ENCODE measurements at regions not wholly inside any gene's neighbourhood (a gene's known extent, or its start where the extent isn't known, plus 50 kb on each side); places are given as distances from the start of the nearest gene placed in this dataset.
A peak's percentile ranks its signal among the peaks of the same experiment; 100 is the strongest.

- no peak overlapping the region for H3K4me3 ChIP-seq (ENCODE audit: low read length)
- no peaks in the 10 kb centered on the region for H3F3A ChIP-seq (ENCODE audit: insufficient read depth, low read length, poor library complexity, severe bottlenecking)
- H3K36me3 ChIP-seq (ENCODE audit: insufficient read depth, low read length) = no peaks in the 10 kb centered on the region
- H3K27ac ChIP-seq (ENCODE audit: low read length) = no peak overlapping the region
- H3K9me2 ChIP-seq (ENCODE audit: insufficient read depth, low read length) = no peaks in the 10 kb centered on the region
- H4K20me1 ChIP-seq (ENCODE audit: insufficient read depth) = no peaks in the 10 kb centered on the region
- no peak overlapping the region for H2AFZ ChIP-seq (ENCODE audit: low read depth, low read length)
- no peaks in the 10 kb centered on the region for H3K27me3 ChIP-seq (ENCODE audit: insufficient read depth, low read depth, low read length)
- no peak for TF ChIP-seq SMC3 (conservative IDR thresholded peaks at IDR 0.05; ENCODE audit: poor library complexity)
- no peak for TF ChIP-seq EP300 (conservative IDR thresholded peaks at IDR 0.05; ENCODE audit: poor library complexity, severe bottlenecking)
- no peak for TF ChIP-seq POLR2AphosphoS5 (IDR thresholded peaks at IDR 0.05)
- no peak for TF ChIP-seq RAD21 (conservative IDR thresholded peaks at IDR 0.05)
- TF ChIP-seq MXI1 (conservative IDR thresholded peaks at IDR 0.05; ENCODE audit: poor library complexity, severe bottlenecking) = no peak
- no peak for TF ChIP-seq EZH2 (IDR thresholded peaks at IDR 0.05; ENCODE audit: borderline replicate concordance, insufficient read depth, low read length, poor library complexity, severe bottlenecking)
- no peak for TF ChIP-seq TAF1 (IDR thresholded peaks at IDR 0.05; ENCODE audit: low read depth)
- H3K9me3 ChIP-seq (ENCODE audit: low read length) = no peaks in the 10 kb centered on the region
- no peak overlapping the region for H3K4me2 ChIP-seq (ENCODE audit: low read length)
- no peaks in the 10 kb centered on the region for H3K79me2 ChIP-seq (replicated peaks; ENCODE audit: insufficient read depth, low read length)
- H3K9ac ChIP-seq (ENCODE audit: low read length) = no peak overlapping the region
Measured at GRCh38 chr3:180176059-180176458, 139.3 kb upstream of the PEX5L start.

DNA sequence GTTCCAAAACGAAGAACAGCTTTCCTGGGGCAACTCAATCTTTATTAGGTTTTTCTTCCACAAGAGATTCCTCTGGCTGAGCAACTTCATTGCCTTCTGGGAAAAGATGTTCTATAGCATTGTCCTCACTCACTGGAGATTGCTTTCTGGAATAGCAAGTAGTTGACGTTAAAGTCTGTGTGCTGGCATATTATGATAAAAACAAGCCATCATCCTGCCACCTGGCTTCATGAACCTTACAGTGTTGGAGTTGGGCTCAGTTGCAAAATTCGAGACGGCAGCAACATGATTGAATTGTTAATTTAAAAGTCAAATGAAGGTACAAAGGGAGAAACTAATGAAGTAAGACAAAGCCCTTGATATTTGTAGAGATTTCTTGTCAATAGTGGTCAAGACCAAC lies 140.5 kb upstream of the PEX5L start:
- no peaks in the 10 kb centered on the region for H3K36me3 ChIP-seq (ENCODE audit: insufficient read depth, low read length)
- H3K4me3 ChIP-seq (ENCODE audit: low read length) = no peak overlapping the region
- no peak overlapping the region for H3K27ac ChIP-seq (ENCODE audit: low read length)
- H3K9me3 ChIP-seq (ENCODE audit: low read length) = no peaks in the 10 kb centered on the region
- no peaks in the 10 kb centered on the region for H4K20me1 ChIP-seq (ENCODE audit: insufficient read depth)
- no peaks in the 10 kb centered on the region for H3F3A ChIP-seq (ENCODE audit: insufficient read depth, low read length, poor library complexity, severe bottlenecking)
- no peak overlapping the region for H3K9ac ChIP-seq (ENCODE audit: low read length)
- H3K9me2 ChIP-seq (ENCODE audit: insufficient read depth, low read length) = no peaks in the 10 kb centered on the region
- H3K27me3 ChIP-seq (ENCODE audit: insufficient read depth, low read depth, low read length) = no peaks in the 10 kb centered on the region
- H3K79me2 ChIP-seq (replicated peaks; ENCODE audit: insufficient read depth, low read length) = no peaks in the 10 kb centered on the region
- H3K4me2 ChIP-seq (ENCODE audit: low read length) = no peak overlapping the region
- no peak overlapping the region for H2AFZ ChIP-seq (ENCODE audit: low read depth, low read length)
- TF ChIP-seq EP300 (conservative IDR thresholded peaks at IDR 0.05; ENCODE audit: poor library complexity, severe bottlenecking) = peak; percentile 75
- peak; percentile 92 for TF ChIP-seq POLR2AphosphoS5 (IDR thresholded peaks at IDR 0.05)
- TF ChIP-seq EZH2 (IDR thresholded peaks at IDR 0.05; ENCODE audit: borderline replicate concordance, insufficient read depth, low read length, poor library complexity, severe bottlenecking) = no peak
- TF ChIP-seq MXI1 (conservative IDR thresholded peaks at IDR 0.05; ENCODE audit: poor library complexity, severe bottlenecking) = no peak

- Histone ChIP-seq H3K27me3 (ENCODE audit: insufficient read depth, low read depth, low read length) (no peaks in the 10 kb centered on the region), H3K36me3 (ENCODE audit: insufficient read depth, low read length) (no peaks in the 10 kb centered on the region), H2AFZ (ENCODE audit: low read depth, low read length) (no peak overlapping the region), H3K79me2 (replicated peaks; ENCODE audit: insufficient read depth, low read length) (no peaks in the 10 kb centered on the region), H4K20me1 (ENCODE audit: insufficient read depth) (no peaks in the 10 kb centered on the region), H3K9me3 (ENCODE audit: low read length) (no peaks in the 10 kb centered on the region), H3K9me2 (ENCODE audit: insufficient read depth, low read length) (no peaks in the 10 kb centered on the region), H3K27ac (ENCODE audit: low read length) (no peak overlapping the region), H3F3A (ENCODE audit: insufficient read depth, low read length, poor library complexity, severe bottlenecking) (no peaks in the 10 kb centered on the region), H3K9ac (ENCODE audit: low read length) (no peak overlapping the region), H3K4me2 (ENCODE audit: low read length) (no peak overlapping the region), H3K4me3 (ENCODE audit: low read length) (no peak overlapping the region)
- no peak for TF ChIP-seq MXI1 (conservative IDR thresholded peaks at IDR 0.05; ENCODE audit: poor library complexity, severe bottlenecking)
- no peak for TF ChIP-seq REST (IDR thresholded peaks at IDR 0.05; ENCODE audit: borderline replicate concordance)
- no peak for TF ChIP-seq RAD21 (conservative IDR thresholded peaks at IDR 0.05)
- TF ChIP-seq EZH2 (IDR thresholded peaks at IDR 0.05; ENCODE audit: borderline replicate concordance, insufficient read depth, low read length, poor library complexity, severe bottlenecking) = no peak
Measured at GRCh38 chr3:180179562-180179961, 142.8 kb upstream of the PEX5L start.
